ENCODE measurements at regions not wholly inside any gene's neighbourhood (a gene's known extent, or its start where the extent isn't known, plus 50 kb on each side); places are given as distances from the start of the nearest gene placed in this dataset.

DNA sequence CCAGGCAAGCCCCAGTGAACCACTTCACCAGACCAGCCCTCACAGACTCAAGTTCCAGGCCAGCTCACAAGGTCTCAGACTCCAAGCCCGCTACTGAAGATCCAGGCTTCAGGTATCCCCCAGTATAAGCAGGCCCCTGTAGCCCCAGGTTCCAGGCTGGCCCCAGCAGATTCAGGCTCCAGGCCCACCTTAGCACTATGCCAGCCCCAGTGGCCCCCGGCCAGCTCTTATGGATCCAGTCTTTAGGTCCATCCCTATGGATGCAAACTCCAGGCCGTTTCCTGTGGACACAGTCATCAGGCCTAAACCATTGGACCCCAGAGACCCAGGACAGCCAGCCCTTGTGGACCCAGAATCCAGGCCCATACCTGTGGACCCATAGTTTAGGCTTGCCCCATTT lies 277.8 kb upstream of the MAGEB18 start:
- TF ChIP-seq POLR2AphosphoS5 (IDR thresholded peaks at IDR 0.05; ENCODE audit: low read depth, low read length) = no peak
- TF ChIP-seq POLR2A (IDR thresholded peaks at IDR 0.05; ENCODE audit: low read depth, low read length) = no peak
- TF ChIP-seq SPI1 (IDR thresholded peaks at IDR 0.05; ENCODE audit: low read depth, low read length) = no peak
- TF ChIP-seq PAX5 (IDR thresholded peaks at IDR 0.05; ENCODE audit: insufficient read depth, low read length, severe bottlenecking) = no peak
- TF ChIP-seq TAF1 (IDR thresholded peaks at IDR 0.05; ENCODE audit: low read depth, low read length) = no peak
- TF ChIP-seq POU2F2 (IDR thresholded peaks at IDR 0.05; ENCODE audit: low read depth, low read length) = no peak
